Activated naive CD4-positive, alpha-beta T cell treated with anti-CD3 and anti-CD28 coated beads, Interleukin-2, amount 10 ng/mL, durations not matched to agents 7 days and 5 days (primary cell): ENCODE measurements at regions not wholly inside any gene's neighbourhood (a gene's known extent, or its start where the extent isn't known, plus 50 kb on each side); places are given as distances from the start of the nearest gene placed in this dataset.
"Not testable (repeated sequence)": the region's sequence is repeated elsewhere in the genome, so short reads cannot be mapped to it uniquely, and the experiment has no call there.

Source experiments
- CTCF ChIA-PET: fragments of 350-600 bp; sonication (Branson Sonifier 250); formaldehyde crosslinking; loops from one replicate; lab custom pipeline; 2021; ENCODE audit warnings: antibody characterized with exemption; lab: Charles Lee
- DNase-seq: peaks from one replicate; pipeline ENCODE4 v3.0.0-alpha.2; 2020
- H3K27ac Mint-ChIP-seq: one replicate; pipeline ENCODE4 v1.8.0; 2021; ENCODE audit warnings: mild to moderate bottlenecking, moderate library complexity, mixed read lengths
- H3K27me3 Mint-ChIP-seq: one replicate; pipeline ENCODE4 v1.8.0; 2021; ENCODE audit warnings: mild to moderate bottlenecking, mixed read lengths
- H3K36me3 Mint-ChIP-seq: one replicate; pipeline ENCODE4 v1.8.0; 2021; ENCODE audit warnings: mixed read lengths
- H3K4me1 Mint-ChIP-seq: one replicate; pipeline ENCODE4 v1.8.0; 2021; ENCODE audit warnings: mixed read lengths
- H3K4me3 Mint-ChIP-seq: one replicate; pipeline ENCODE4 v1.8.0; 2021; ENCODE audit warnings: mild to moderate bottlenecking, moderate library complexity, mixed read lengths
- H3K9me3 Mint-ChIP-seq: one replicate; pipeline ENCODE4 v1.8.0; 2021; ENCODE audit warnings: mixed read lengths

- CTCF ChIA-PET, result no interaction called here
- no peaks in the 10 kb centered on the region for H3K4me1 Mint-ChIP-seq
- no peak for DNase-seq
- H3K27ac Mint-ChIP-seq, result no peak overlapping the region
- no peaks in the 10 kb centered on the region for H3K36me3 Mint-ChIP-seq
- no peaks in the 10 kb centered on the region for H3K27me3 Mint-ChIP-seq
- no peak overlapping the region for H3K4me3 Mint-ChIP-seq
- H3K9me3 Mint-ChIP-seq, result no peaks in the 10 kb centered on the region
Observed at GRCh38 chr5:43854697-43855292, 251.8 kb downstream of the NNT start.

GRCh38 chr5:43852279-43852678 is 249.3 kb downstream of the NNT start:
- DNase-seq, result no peak
- H3K4me3 Mint-ChIP-seq, result no peak overlapping the region
- no peaks in the 10 kb centered on the region for H3K27me3 Mint-ChIP-seq
- H3K36me3 Mint-ChIP-seq, result no peaks in the 10 kb centered on the region
- no peaks in the 10 kb centered on the region for H3K9me3 Mint-ChIP-seq
- CTCF ChIA-PET, result no interaction called here
- no peak overlapping the region for H3K27ac Mint-ChIP-seq
- H3K4me1 Mint-ChIP-seq, result no peaks in the 10 kb centered on the region

GRCh38 chr5:43851741-43852140 is 248.8 kb downstream of the NNT start:
- CTCF ChIA-PET, result no interaction called here
- no peak overlapping the region for H3K4me3 Mint-ChIP-seq
- H3K36me3 Mint-ChIP-seq, result no peaks in the 10 kb centered on the region
- no peaks in the 10 kb centered on the region for H3K27me3 Mint-ChIP-seq
- H3K9me3 Mint-ChIP-seq, result no peaks in the 10 kb centered on the region
- no peak overlapping the region for H3K27ac Mint-ChIP-seq
- no peaks in the 10 kb centered on the region for H3K4me1 Mint-ChIP-seq
- DNase-seq, result no peak

- Mint-ChIP-seq H3K27ac (no peak overlapping the region), H3K4me1 (no peaks in the 10 kb centered on the region), H3K27me3 (no peaks in the 10 kb centered on the region), H3K4me3 (no peak overlapping the region), H3K36me3 (no peaks in the 10 kb centered on the region), H3K9me3 (no peaks in the 10 kb centered on the region)
- CTCF ChIA-PET, result no interaction called here
- no peak for DNase-seq
Observed at GRCh38 chr5:43840424-43841125, 237.6 kb downstream of the NNT start.

- H3K27me3 Mint-ChIP-seq, result no peaks in the 10 kb centered on the region
- DNase-seq, result no peak
- no peaks in the 10 kb centered on the region for H3K9me3 Mint-ChIP-seq
- H3K36me3 Mint-ChIP-seq, result no peaks in the 10 kb centered on the region
- CTCF ChIA-PET, result no interaction called here
- H3K27ac Mint-ChIP-seq, result no peak overlapping the region
- no peak overlapping the region for H3K4me3 Mint-ChIP-seq
- H3K4me1 Mint-ChIP-seq, result no peaks in the 10 kb centered on the region
Observed at GRCh38 chr5:43839218-43839617, 236.2 kb downstream of the NNT start.

GRCh38 chr5:43837996-43838395 is 235.0 kb downstream of the NNT start:
- Mint-ChIP-seq H3K36me3 (no peaks in the 10 kb centered on the region), H3K27me3 (no peaks in the 10 kb centered on the region), H3K9me3 (no peaks in the 10 kb centered on the region), H3K27ac (no peak overlapping the region), H3K4me3 (no peak overlapping the region), H3K4me1 (no peaks in the 10 kb centered on the region)
- CTCF ChIA-PET, result no interaction called here
- DNase-seq, result no peak

- DNase-seq, result no peak
- Mint-ChIP-seq H3K27me3 (no peaks in the 10 kb centered on the region), H3K36me3 (no peaks in the 10 kb centered on the region), H3K4me1 (no peaks in the 10 kb centered on the region), H3K4me3 (no peak overlapping the region), H3K9me3 (no peaks in the 10 kb centered on the region), H3K27ac (no peak overlapping the region)
- CTCF ChIA-PET, result no interaction called here
Observed at GRCh38 chr5:43837091-43837490, 234.1 kb downstream of the NNT start.

- Mint-ChIP-seq H3K27ac (no peak overlapping the region), H3K4me3 (no peak overlapping the region), H3K36me3 (no peaks in the 10 kb centered on the region), H3K9me3 (no peaks in the 10 kb centered on the region), H3K27me3 (no peaks in the 10 kb centered on the region), H3K4me1 (no peaks in the 10 kb centered on the region)
- CTCF ChIA-PET, result no interaction called here
- no peak for DNase-seq
Observed at GRCh38 chr5:43833961-43834360, 231.0 kb downstream of the NNT start.

- H3K27me3 Mint-ChIP-seq, H3K36me3 Mint-ChIP-seq, H3K27ac Mint-ChIP-seq, H3K4me3 Mint-ChIP-seq, DNase-seq, CTCF ChIA-PET, H3K4me1 Mint-ChIP-seq, H3K9me3 Mint-ChIP-seq: not testable (repeated sequence)
Observed at GRCh38 chr5:43824325-43824964, 221.5 kb downstream of the NNT start.

- CTCF ChIA-PET, H3K27ac Mint-ChIP-seq, H3K4me3 Mint-ChIP-seq, H3K4me1 Mint-ChIP-seq, H3K36me3 Mint-ChIP-seq, DNase-seq, H3K27me3 Mint-ChIP-seq: not testable (repeated sequence)
- H3K9me3 Mint-ChIP-seq, result peaks cover 12% of the 10 kb centered on the region
Observed at GRCh38 chr5:43818394-43818793, 215.4 kb downstream of the NNT start.

GRCh38 chr5:43815497-43815896 is 212.5 kb downstream of the NNT start:
- CTCF ChIA-PET, result no interaction called here
- Mint-ChIP-seq H3K4me1 (no peaks in the 10 kb centered on the region), H3K36me3 (no peaks in the 10 kb centered on the region), H3K27me3 (no peaks in the 10 kb centered on the region), H3K4me3 (no peak overlapping the region), H3K9me3 (peaks cover 30% of the 10 kb centered on the region), H3K27ac (no peak overlapping the region)
- DNase-seq, result no peak

GRCh38 chr5:43804723-43805122 is 201.7 kb downstream of the NNT start:
- no peak for DNase-seq
- no peak overlapping the region for H3K27ac Mint-ChIP-seq
- H3K27me3 Mint-ChIP-seq, result no peaks in the 10 kb centered on the region
- no peak overlapping the region for H3K4me3 Mint-ChIP-seq
- H3K4me1 Mint-ChIP-seq, result no peaks in the 10 kb centered on the region
- CTCF ChIA-PET, result no interaction called here
- H3K36me3 Mint-ChIP-seq, result no peaks in the 10 kb centered on the region
- H3K9me3 Mint-ChIP-seq, result no peaks in the 10 kb centered on the region

- Mint-ChIP-seq H3K4me1 (no peaks in the 10 kb centered on the region), H3K9me3 (no peaks in the 10 kb centered on the region), H3K4me3 (no peak overlapping the region), H3K27me3 (no peaks in the 10 kb centered on the region), H3K27ac (no peak overlapping the region), H3K36me3 (no peaks in the 10 kb centered on the region)
- CTCF ChIA-PET, result no interaction called here
- DNase-seq, result no peak
Observed at GRCh38 chr5:43804041-43804440, 201.1 kb downstream of the NNT start.

GRCh38 chr5:43802651-43803050 is 199.7 kb downstream of the NNT start:
- Mint-ChIP-seq H3K36me3 (no peaks in the 10 kb centered on the region), H3K27ac (no peak overlapping the region), H3K4me3 (no peak overlapping the region), H3K27me3 (no peaks in the 10 kb centered on the region), H3K4me1 (no peaks in the 10 kb centered on the region), H3K9me3 (no peaks in the 10 kb centered on the region)
- no peak for DNase-seq
- CTCF ChIA-PET, result no interaction called here

GRCh38 chr5:43802119-43802518 is 199.1 kb downstream of the NNT start:
- Mint-ChIP-seq H3K36me3 (no peaks in the 10 kb centered on the region), H3K4me1 (no peaks in the 10 kb centered on the region), H3K4me3 (no peak overlapping the region), H3K27ac (no peak overlapping the region), H3K9me3 (no peaks in the 10 kb centered on the region), H3K27me3 (no peaks in the 10 kb centered on the region)
- no peak for DNase-seq
- CTCF ChIA-PET, result no interaction called here
